Ovary (tissue), 7 donors: ENCODE measurements at regions not wholly inside any gene's neighbourhood (a gene's known extent, or its start where the extent isn't known, plus 50 kb on each side); places are given as distances from the start of the nearest gene placed in this dataset.

Source experiments
- DNase-seq, 5 donors: peaks; one replicate each; pipeline ENCODE4 v3.0.0-alpha.2; 2019 to 2020
- H3K27ac ChIP-seq, 2 donors: fragments of 200-600 bp; one replicate each; pipeline versions ENCODE4 v1.5.1 to v1.8.0; 2019 to 2022
- H3K27me3 ChIP-seq: fragments of 200-600 bp; one replicate; pipeline ENCODE4 v1.8.0; 2022
- H3K36me3 ChIP-seq: fragments of 200-600 bp; sonication (generic); one replicate; pipeline ENCODE4 v1.5.1; 2019
- H3K4me1 ChIP-seq: one replicate; pipeline ENCODE4 v1.8.1; 2013; ENCODE audit warnings: mild to moderate bottlenecking, moderate library complexity; ENCODE audit not compliant: insufficient read depth
- H3K4me3 ChIP-seq: fragments of 200-600 bp; sonication (generic); one replicate; pipeline ENCODE4 v1.5.1; 2017
- H3K9me3 ChIP-seq, 2 donors: fragments of 200-600 bp in 1 of 2; sonication (generic) in 1 of 2; one replicate each; pipeline versions ENCODE4 v1.5.1 to v1.8.1; 2013 to 2019; ENCODE audit warnings: mild to moderate bottlenecking in 1 of 2, moderate library complexity in 1 of 2
- CTCF ChIP-seq, 3 donors: fragments of 450-650 bp in 2 of 3; fragments of 200-600 bp in 1 of 3; IDR thresholded peaks; one replicate each; pipeline versions ENCODE4 v1.5.1 to v1.8.0; 2016 to 2022; ENCODE audit warnings: antibody characterized with exemption in 3 of 3, mild to moderate bottlenecking in 1 of 3
- EP300 ChIP-seq: sonication (generic); formaldehyde crosslinking; IDR thresholded peaks from one replicate; pipeline ENCODE4 v1.6.1; 2017; ENCODE audit warnings: antibody characterized with exemption
- POLR2A ChIP-seq: fragments of 450-650 bp; IDR thresholded peaks from one replicate; pipeline ENCODE4 v1.6.1; 2017; ENCODE audit warnings: antibody characterized with exemption, mild to moderate bottlenecking, moderate library complexity
- WGBS, 3 donors: extraction: QIAGEN DNeasy Blood & Tissue Kit in 1 of 3; methylation state at CpG; one replicate each; pipeline versions ENCODE4 v1.1.5 to v1.1.7; 2013 to 2017; 5-methylcytosine and 5-hydroxymethylcytosine counted together
- intact Hi-C, 4 donors: fragments of 100-400 bp; cut with DNase I; formaldehyde crosslinking; loops; one replicate each; pipeline versions ENCODE4 v1.11.0 to v1.15.1; 2022 to 2023
- donor health status: DM: no; HTN: no; CAD: no; lungs with moderate emphysema.
- donor health status: DM: no; HTN: no; CAD: no.
- donor health status: Bipolar disorder and iron deficiency.
- donor health status: DM: no; HTN: no; CAD: no.
- donor health status: DM: yes; HTN: yes; CAD: no.

- TF ChIP-seq CTCF (IDR thresholded peaks at IDR 0.05) (no peak), EP300 (no peak), POLR2A (no peak)
- no peaks in the 10 kb centered on the region for H3K9me3 ChIP-seq
- no peak overlapping the region for H3K27ac ChIP-seq
- intact Hi-C loops, result no loop called here
- H3K4me1 ChIP-seq, result no peaks in the 10 kb centered on the region
- H3K4me3 ChIP-seq, result no peak overlapping the region
- H3K36me3 ChIP-seq, result no peaks in the 10 kb centered on the region
- no peaks in the 10 kb centered on the region for H3K27me3 ChIP-seq
- 73 to 87% (median 79%) methylated on average over 2 of the region's 2 CpGs for WGBS, 3 donors
- no peak for DNase-seq
These were observed 217.4 kb downstream of the BARX2 start for GRCh38 chr11:129593098-129593497.

GRCh38 chr11:129595038-129595962 lies 219.7 kb downstream of the BARX2 start:
- no peaks in the 10 kb centered on the region for H3K4me1 ChIP-seq
- H3K4me3 ChIP-seq, result no peak overlapping the region
- intact Hi-C loops, result no loop called here
- DNase-seq, result no peak
- H3K27me3 ChIP-seq, result no peaks in the 10 kb centered on the region
- 30 to 41% (median 32%) methylated on average over 9 of the region's 9 CpGs for WGBS, 3 donors
- H3K36me3 ChIP-seq, result no peaks in the 10 kb centered on the region
- no peaks in the 10 kb centered on the region for H3K9me3 ChIP-seq
- TF ChIP-seq CTCF (IDR thresholded peaks at IDR 0.05), result no peak
- no peak for TF ChIP-seq EP300
- no peak for TF ChIP-seq POLR2A
- no peak overlapping the region for H3K27ac ChIP-seq

- WGBS, 3 donors, result 57 to 70% (median 61%) methylated on average over 4 of the region's 4 CpGs
These were observed 219.3 kb upstream of the TMEM45B start for GRCh38 chr11:129596351-129596750.

GRCh38 chr11:129598378-129598777 lies 217.3 kb upstream of the TMEM45B start:
- no peak for DNase-seq
- Histone ChIP-seq H3K9me3 (no peaks in the 10 kb centered on the region), H3K4me1 (no peaks in the 10 kb centered on the region), H3K27me3 (no peaks in the 10 kb centered on the region), H3K36me3 (no peaks in the 10 kb centered on the region), H3K27ac (no peak overlapping the region), H3K4me3 (no peak overlapping the region)
- no peak for TF ChIP-seq CTCF (IDR thresholded peaks at IDR 0.05)
- no peak for TF ChIP-seq POLR2A
- no peak for TF ChIP-seq EP300
- WGBS, 3 donors, result 75 to 82% (median 81%) methylated on average over 3 of the region's 3 CpGs
- intact Hi-C loops, result no loop called here

More at GRCh38 chr11:129596351-129596750, 219.3 kb upstream of the TMEM45B start:
- no peak for TF ChIP-seq EP300
- TF ChIP-seq POLR2A, result no peak
- TF ChIP-seq CTCF (IDR thresholded peaks at IDR 0.05), result no peak
- Histone ChIP-seq H3K4me1 (no peaks in the 10 kb centered on the region), H3K27ac (no peak overlapping the region), H3K4me3 (no peak overlapping the region), H3K36me3 (no peaks in the 10 kb centered on the region), H3K9me3 (no peaks in the 10 kb centered on the region), H3K27me3 (no peaks in the 10 kb centered on the region)
- intact Hi-C loops, result no loop called here
- DNase-seq, result no peak
